HG02938 (cell line): ENCODE measurements at regions not wholly inside any gene's neighbourhood (a gene's known extent, or its start where the extent isn't known, plus 50 kb on each side); places are given as distances from the start of the nearest gene placed in this dataset.
"Not testable (repeated sequence)": the region's sequence is repeated elsewhere in the genome, so short reads cannot be mapped to it uniquely, and the experiment has no call there.

ENCODE experiments used
- ATAC-seq: cut with Tn5 transposase; IDR thresholded peaks from one replicate; pipeline ENCODE4 v1.9.1; 2021; ENCODE audit warnings: mild to moderate bottlenecking, moderate library complexity; ENCODE audit not compliant: unreplicated experiment

DNA sequence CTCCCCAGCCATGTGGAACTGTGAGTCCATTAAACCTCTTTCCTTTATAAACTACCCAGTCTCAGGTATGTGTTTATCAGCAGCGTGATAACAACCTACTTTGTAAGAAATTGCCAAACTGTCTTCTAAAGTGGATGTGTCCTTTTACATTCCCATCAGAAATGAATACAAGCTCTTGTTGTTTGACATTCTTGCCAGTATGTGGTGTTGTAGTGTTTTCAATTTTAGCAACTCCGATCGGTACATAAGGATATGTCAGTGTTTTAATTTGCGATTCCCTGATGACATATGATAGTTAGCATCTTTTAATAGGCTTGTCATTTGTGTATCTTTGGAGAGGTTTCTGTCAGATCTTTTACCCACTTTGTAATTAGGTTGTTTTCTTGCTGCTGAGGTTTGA lies 1156.3 kb upstream of the CRIM1 start:
- no peak for ATAC-seq

- ATAC-seq = no peak
These were observed 1169.6 kb upstream of the CRIM1 start for GRCh38 chr2:35185861-35186412.

GRCh38 chr2:35184471-35184870 lies 1171.1 kb upstream of the CRIM1 start:
- no peak for ATAC-seq

- ATAC-seq = not testable (repeated sequence)
These were observed 1178.9 kb upstream of the CRIM1 start for GRCh38 chr2:35176726-35177125.

DNA sequence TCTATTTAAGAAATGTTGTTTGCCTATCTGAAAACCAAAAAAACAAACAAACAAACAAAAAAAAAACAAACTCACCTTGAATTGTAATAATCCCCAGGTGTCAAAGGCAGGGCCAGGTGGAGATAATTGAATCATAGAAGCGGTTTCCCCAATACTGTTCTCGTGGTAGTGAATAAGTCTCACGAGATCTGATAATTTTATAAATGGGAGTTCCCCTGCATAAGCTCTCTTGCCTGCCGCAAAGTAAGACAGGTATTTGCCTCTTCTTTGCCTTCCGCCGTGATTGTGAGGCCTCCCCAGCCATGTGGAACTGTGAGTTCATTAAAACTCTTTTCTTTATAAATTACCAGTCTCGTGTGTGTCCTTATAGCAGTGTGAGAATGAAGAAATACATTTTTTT lies 1180.7 kb upstream of the CRIM1 start:
- no peak for ATAC-seq

- no peak for ATAC-seq
These were observed 1182.9 kb upstream of the CRIM1 start for GRCh38 chr2:35172687-35173086.

- ATAC-seq = no peak
These were observed 1187.2 kb upstream of the CRIM1 start for GRCh38 chr2:35168351-35168750.

- no peak for ATAC-seq
These were observed 1191.6 kb upstream of the CRIM1 start for GRCh38 chr2:35163948-35164347.

GRCh38 chr2:35160871-35161270 lies 1194.7 kb upstream of the CRIM1 start:
- no peak for ATAC-seq

DNA sequence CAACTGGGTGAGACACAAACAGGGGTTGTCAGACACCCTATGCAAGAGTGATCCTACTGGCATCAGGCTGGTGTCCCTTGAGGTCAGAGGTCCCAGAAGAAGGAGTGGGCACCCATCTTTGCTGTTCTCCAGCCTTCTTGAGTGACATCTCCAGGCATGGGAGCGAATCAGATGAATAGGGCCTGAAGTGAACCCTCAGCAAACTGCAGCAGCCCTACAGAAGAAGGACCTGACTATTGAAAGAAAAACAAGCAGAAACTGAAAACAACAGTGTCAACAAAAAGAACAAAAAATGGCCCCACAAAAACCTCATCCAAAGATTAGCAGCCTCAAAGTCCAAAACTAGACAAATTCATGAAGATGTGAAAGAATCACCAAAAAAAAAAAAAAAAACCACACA lies 1229.7 kb upstream of the CRIM1 start:
- no peak for ATAC-seq

DNA sequence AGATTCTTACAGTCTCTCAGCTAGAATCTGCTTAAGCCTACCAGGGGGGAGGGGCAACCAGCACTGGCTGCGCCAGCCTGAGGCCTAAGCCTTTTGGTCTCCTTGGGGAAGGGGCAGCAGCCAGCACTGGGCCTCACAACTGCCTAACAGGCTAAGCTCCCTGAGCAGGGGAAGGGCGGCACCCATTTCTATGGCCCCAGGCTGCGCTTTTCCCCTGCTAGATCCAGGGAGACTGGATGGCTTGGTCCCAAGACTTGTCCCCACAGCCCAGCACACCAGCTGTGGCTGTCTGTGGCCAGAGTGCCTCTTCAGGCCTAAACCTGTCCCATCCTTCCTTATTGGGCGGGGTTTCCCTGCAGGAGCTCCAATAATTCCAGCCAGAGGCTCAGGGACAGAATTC lies 1230.3 kb upstream of the CRIM1 start:
- ATAC-seq = no peak

- no peak for ATAC-seq
These were observed 1239.4 kb upstream of the CRIM1 start for GRCh38 chr2:35116151-35116550.

- no peak for ATAC-seq
These were observed 1240.8 kb upstream of the CRIM1 start for GRCh38 chr2:35114765-35115164.

- ATAC-seq = not testable (repeated sequence)
These were observed 1243.2 kb upstream of the CRIM1 start for GRCh38 chr2:35112367-35112766.

DNA sequence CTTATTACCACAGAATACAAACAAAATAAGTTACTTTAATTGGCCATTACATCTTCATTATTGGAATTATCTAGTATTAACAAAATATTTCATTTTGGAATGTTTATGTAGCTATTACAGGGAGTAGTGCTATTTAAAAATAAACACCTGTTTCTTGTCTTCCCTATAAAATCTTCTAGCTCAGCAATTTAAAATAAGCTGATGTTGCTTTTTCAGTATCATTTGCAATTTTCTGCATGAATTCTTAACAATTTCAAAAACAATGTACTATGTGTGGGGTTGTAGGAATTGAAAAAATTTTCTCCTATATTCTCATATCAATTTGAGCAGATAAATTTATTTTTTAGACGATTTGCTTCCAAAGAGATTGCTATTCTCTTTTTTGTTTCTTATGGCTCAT lies 1251.3 kb upstream of the CRIM1 start:
- ATAC-seq = no peak

- no peak for ATAC-seq
These were observed 1256.2 kb upstream of the CRIM1 start for GRCh38 chr2:35099342-35099741.

- ATAC-seq = no peak
These were observed 1273.5 kb upstream of the CRIM1 start for GRCh38 chr2:35082072-35082471.

GRCh38 chr2:35081622-35082015 lies 1274.0 kb upstream of the CRIM1 start:
- no peak for ATAC-seq

GRCh38 chr2:35081001-35081621 lies 1274.5 kb upstream of the CRIM1 start:
- no peak for ATAC-seq

- no peak for ATAC-seq
These were observed 1275.2 kb upstream of the CRIM1 start for GRCh38 chr2:35080231-35080910.

- ATAC-seq = no peak
These were observed 1288.2 kb upstream of the CRIM1 start for GRCh38 chr2:35067420-35067819.

- no peak for ATAC-seq
These were observed 1291.7 kb upstream of the CRIM1 start for GRCh38 chr2:35063836-35064235.

- no peak for ATAC-seq
These were observed 1319.7 kb upstream of the CRIM1 start for GRCh38 chr2:35035883-35036282.
